ENCODE measurements at regions not wholly inside any gene's neighbourhood (a gene's known extent, or its start where the extent isn't known, plus 50 kb on each side); places are given as distances from the start of the nearest gene placed in this dataset.

DNA sequence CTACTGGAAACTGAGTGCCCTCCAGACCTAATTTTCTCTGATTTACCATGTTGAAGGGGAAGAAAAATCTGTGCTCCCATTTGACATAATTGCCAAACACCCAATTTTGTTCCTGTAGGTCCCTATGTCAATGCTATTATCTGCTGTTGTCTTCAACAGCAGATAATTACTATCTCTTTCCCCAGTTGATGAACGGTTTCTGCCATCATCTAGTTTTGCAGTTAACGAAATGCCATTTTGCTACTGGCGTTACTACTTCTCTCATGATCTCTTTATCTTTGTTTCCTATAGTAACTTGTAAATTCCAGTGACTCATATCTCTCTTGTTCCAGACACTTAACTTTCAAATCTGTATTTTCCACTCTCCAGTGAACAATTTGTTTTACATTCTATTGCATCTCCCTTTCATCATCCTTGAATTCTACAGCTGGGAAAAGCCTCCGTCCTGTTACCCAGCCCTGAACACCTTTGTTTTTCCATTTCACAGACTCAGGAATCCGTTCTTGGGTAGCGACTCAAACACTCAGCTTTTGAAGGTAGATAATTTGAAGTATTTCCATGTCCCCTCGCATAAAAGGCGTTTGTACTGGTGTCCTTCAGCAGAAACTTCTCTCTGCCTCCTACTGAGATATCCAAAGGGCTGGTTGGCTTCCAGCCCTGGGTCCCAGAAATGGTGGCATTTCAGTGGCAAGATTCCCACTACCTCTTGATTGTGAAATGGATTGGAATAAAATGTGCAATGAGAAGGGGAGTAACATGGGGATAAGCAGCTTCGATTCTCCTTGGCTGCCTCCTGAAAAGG, 111.7 kb downstream of the FOXB1 start:
- Histone ChIP-seq H3K4me2 (ENCODE audit: low read length) (no peak overlapping the region), H3K9ac (ENCODE audit: low read length) (no peak overlapping the region), H3K36me3 (ENCODE audit: control insufficient read depth in 1 of 2, insufficient read depth in 2 of 2, low read length in 2 of 2) (no peaks in the 10 kb centered on the region), H3K27ac (ENCODE audit: low read depth, low read length) (no peak overlapping the region), H3K9me3 (ENCODE audit: control insufficient read depth in 1 of 2, insufficient read depth in 1 of 2, low read depth in 1 of 2, low read length in 2 of 2) (no peaks in the 10 kb centered on the region), H4K20me1 (ENCODE audit: insufficient read depth) (no peaks in the 10 kb centered on the region), H3K9me2 (ENCODE audit: insufficient read depth) (no peaks in the 10 kb centered on the region), H3K79me2 (ENCODE audit: insufficient read depth, low read length) (no peaks in the 10 kb centered on the region), H3K4me3 (replicated peaks in 1 of 2; ENCODE audit: low read depth in 1 of 2, low read length in 2 of 2) (no peak overlapping the region), H2AFZ (ENCODE audit: low read depth, low read length, poor library complexity, severe bottlenecking) (no peak overlapping the region), H3K4me1 (ENCODE audit: control insufficient read depth in 1 of 2, insufficient read depth in 2 of 2, low read length in 2 of 2) (no peaks in the 10 kb centered on the region), H3K27me3 (ENCODE audit: insufficient read depth, low read length) (peaks cover 49% of the 10 kb centered on the region)
- DNase-seq (ENCODE audit: low read depth, low spot score) (no peak), ATAC-seq (no peak)
- no TSS peak for BruUV-seq (replicated peaks)
- TF ChIP-seq, protein P1, sequence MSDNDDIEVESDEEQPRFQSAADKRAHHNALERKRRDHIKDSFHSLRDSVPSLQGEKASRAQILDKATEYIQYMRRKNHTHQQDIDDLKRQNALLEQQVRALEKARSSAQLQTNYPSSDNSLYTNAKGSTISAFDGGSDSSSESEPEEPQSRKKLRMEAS (IDR thresholded peaks at IDR 0.05): no peak
- ChIA-PET POLR2A (no interaction called here), CTCF (no interaction called here), RAD21 (ENCODE audit: low non-redundant PET in 1 of 2, low total read pairs in 2 of 2, uncharacterized antibody in 2 of 2, unreplicated experiment in 2 of 2) (no interaction called here)
- intact Hi-C loops (cut with micrococcal nuclease): no loop called here

DNA sequence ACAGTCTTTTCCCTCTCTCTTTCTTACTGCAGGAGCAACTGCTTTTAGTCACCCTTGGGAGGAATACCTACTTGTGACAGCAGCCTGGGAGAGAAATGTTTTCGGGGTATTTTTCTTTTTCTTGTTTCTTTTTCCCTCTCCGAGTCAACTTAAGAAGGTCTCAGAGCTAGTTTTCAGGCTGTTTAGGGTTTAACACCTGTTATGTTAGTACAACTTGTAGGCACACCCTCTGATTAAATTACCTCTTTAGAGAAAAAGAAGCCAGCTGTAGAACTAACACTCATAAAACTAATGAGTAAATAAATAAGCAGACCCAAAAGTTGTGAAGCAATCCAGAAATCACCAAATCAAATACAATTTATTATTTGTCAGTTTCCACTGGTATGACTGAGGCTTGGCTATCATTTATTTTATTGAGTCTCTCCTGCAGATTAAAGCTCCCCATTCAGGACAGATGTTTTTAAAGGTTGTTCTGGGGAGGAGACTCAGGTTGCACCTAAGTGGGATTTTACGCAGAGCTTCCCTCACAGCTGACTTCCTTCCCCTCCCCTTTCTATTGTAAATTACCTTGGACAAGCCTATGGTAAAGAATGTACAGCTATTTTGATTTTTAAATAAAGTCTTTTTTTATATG, 112.5 kb downstream of the FOXB1 start:
- Histone ChIP-seq H3K79me2 (ENCODE audit: insufficient read depth, low read length) (no peaks in the 10 kb centered on the region), H4K20me1 (ENCODE audit: insufficient read depth) (no peaks in the 10 kb centered on the region), H3K27me3 (ENCODE audit: insufficient read depth, low read length) (peaks cover 49% of the 10 kb centered on the region), H3K4me2 (ENCODE audit: low read length) (no peak overlapping the region), H3K9me3 (ENCODE audit: control insufficient read depth in 1 of 2, insufficient read depth in 1 of 2, low read depth in 1 of 2, low read length in 2 of 2) (no peaks in the 10 kb centered on the region), H3K27ac (ENCODE audit: low read depth, low read length) (no peak overlapping the region), H3K9me2 (ENCODE audit: insufficient read depth) (no peaks in the 10 kb centered on the region), H3K36me3 (ENCODE audit: control insufficient read depth in 1 of 2, insufficient read depth in 2 of 2, low read length in 2 of 2) (no peaks in the 10 kb centered on the region), H3K4me1 (ENCODE audit: control insufficient read depth in 1 of 2, insufficient read depth in 2 of 2, low read length in 2 of 2) (no peaks in the 10 kb centered on the region), H3K9ac (ENCODE audit: low read length) (no peak overlapping the region), H3K4me3 (replicated peaks in 1 of 2; ENCODE audit: low read depth in 1 of 2, low read length in 2 of 2) (no peak overlapping the region), H2AFZ (ENCODE audit: low read depth, low read length, poor library complexity, severe bottlenecking) (no peak overlapping the region)
- ChIA-PET CTCF (no interaction called here), RAD21 (ENCODE audit: low non-redundant PET in 1 of 2, low total read pairs in 2 of 2, uncharacterized antibody in 2 of 2, unreplicated experiment in 2 of 2) (no interaction called here), POLR2A (no interaction called here)
- TF ChIP-seq SRF (IDR thresholded peaks at IDR 0.05; ENCODE audit: low read depth): no peak
- ATAC-seq (no peak), DNase-seq (ENCODE audit: low read depth, low spot score) (no peak)
- intact Hi-C loops (cut with micrococcal nuclease): no loop called here
- no TSS peak for BruUV-seq (replicated peaks)

All from HCT116 (cell line).